Kidney epithelial cell (primary cell): ENCODE measurements at regions not wholly inside any gene's neighbourhood (a gene's known extent, or its start where the extent isn't known, plus 50 kb on each side); places are given as distances from the start of the nearest gene placed in this dataset.
"Not testable (repeated sequence)": the region's sequence is repeated elsewhere in the genome, so short reads cannot be mapped to it uniquely, and the experiment has no call there.

ENCODE experiments used
- DNase-seq: peaks from one replicate; pipeline ENCODE4 v3.0.0-alpha.2; 2010; ENCODE audit warnings: low read depth
- H3K27me3 ChIP-seq: 2 replicates; pipeline ENCODE4 v1.6.0; 2011; ENCODE audit warnings: low read length; ENCODE audit not compliant: control insufficient read depth, insufficient read depth
- H3K36me3 ChIP-seq: 2 replicates; pipeline ENCODE4 v1.5.1; 2011; ENCODE audit warnings: low read length; ENCODE audit not compliant: control insufficient read depth, insufficient read depth
- H3K4me3 ChIP-seq: 2 replicates; pipeline ENCODE4 v1.5.1; 2011; ENCODE audit warnings: low read depth, mild to moderate bottlenecking, control low read depth, low read length
- TF ChIP-seq, protein P1 (sequence below): IDR thresholded peaks from 2 replicates; pipeline ENCODE4 v1.5.1; 2011; ENCODE audit warnings: mild to moderate bottlenecking, moderate library complexity, low read length, control low read depth, inconsistent platforms; ENCODE audit not compliant: insufficient read depth, poor library complexity, severe bottlenecking

- TF ChIP-seq, protein P1, sequence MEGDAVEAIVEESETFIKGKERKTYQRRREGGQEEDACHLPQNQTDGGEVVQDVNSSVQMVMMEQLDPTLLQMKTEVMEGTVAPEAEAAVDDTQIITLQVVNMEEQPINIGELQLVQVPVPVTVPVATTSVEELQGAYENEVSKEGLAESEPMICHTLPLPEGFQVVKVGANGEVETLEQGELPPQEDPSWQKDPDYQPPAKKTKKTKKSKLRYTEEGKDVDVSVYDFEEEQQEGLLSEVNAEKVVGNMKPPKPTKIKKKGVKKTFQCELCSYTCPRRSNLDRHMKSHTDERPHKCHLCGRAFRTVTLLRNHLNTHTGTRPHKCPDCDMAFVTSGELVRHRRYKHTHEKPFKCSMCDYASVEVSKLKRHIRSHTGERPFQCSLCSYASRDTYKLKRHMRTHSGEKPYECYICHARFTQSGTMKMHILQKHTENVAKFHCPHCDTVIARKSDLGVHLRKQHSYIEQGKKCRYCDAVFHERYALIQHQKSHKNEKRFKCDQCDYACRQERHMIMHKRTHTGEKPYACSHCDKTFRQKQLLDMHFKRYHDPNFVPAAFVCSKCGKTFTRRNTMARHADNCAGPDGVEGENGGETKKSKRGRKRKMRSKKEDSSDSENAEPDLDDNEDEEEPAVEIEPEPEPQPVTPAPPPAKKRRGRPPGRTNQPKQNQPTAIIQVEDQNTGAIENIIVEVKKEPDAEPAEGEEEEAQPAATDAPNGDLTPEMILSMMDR, result no peak
- H3K36me3 ChIP-seq, result no peaks in the 10 kb centered on the region
- no peak for DNase-seq
- no peaks in the 10 kb centered on the region for H3K27me3 ChIP-seq
- H3K4me3 ChIP-seq, result no peak overlapping the region
These were observed 1258.5 kb upstream of the ADGRL2 start for GRCh38 chr1:80542231-80542630.

- DNase-seq, result no peak
- TF ChIP-seq, protein P1, result no peak
- Histone ChIP-seq H3K36me3 (no peaks in the 10 kb centered on the region), H3K27me3 (no peaks in the 10 kb centered on the region), H3K4me3 (no peak overlapping the region)
These were observed 1260.1 kb upstream of the ADGRL2 start for GRCh38 chr1:80540596-80540995.

DNA sequence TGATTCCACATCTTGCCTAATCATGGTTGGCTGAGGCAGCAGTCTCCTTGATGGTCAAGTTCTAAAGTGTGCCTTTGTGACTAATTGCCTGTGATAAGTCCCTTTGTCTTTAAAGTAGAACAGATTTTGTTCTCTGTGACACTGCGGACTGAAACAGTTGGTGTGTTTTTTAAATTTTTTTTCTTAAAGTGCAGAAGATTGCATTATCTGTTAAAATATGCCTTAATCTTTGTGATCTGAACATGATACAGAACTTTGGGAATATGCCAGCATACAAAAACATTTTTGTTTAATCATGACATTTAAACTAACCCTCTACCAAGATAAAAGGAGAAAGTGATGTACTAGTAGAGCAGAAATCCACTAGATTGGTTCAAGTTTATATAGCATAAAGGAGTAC lies 1260.6 kb upstream of the ADGRL2 start:
- Histone ChIP-seq H3K27me3 (no peaks in the 10 kb centered on the region), H3K4me3 (no peak overlapping the region), H3K36me3 (no peaks in the 10 kb centered on the region)
- TF ChIP-seq, protein P1, result no peak
- no peak for DNase-seq

- peak overlapping the region; percentile 43 for H3K4me3 ChIP-seq
- DNase-seq, H3K27me3 ChIP-seq, H3K36me3 ChIP-seq: not testable (repeated sequence)
These were observed 1261.4 kb upstream of the ADGRL2 start for GRCh38 chr1:80539298-80539697.

- no peak for DNase-seq
- H3K4me3 ChIP-seq, result peak overlapping the region; percentile 43
- H3K27me3 ChIP-seq, result no peaks in the 10 kb centered on the region
- TF ChIP-seq, protein P1, result no peak
- no peaks in the 10 kb centered on the region for H3K36me3 ChIP-seq
These were observed 1264.3 kb upstream of the ADGRL2 start for GRCh38 chr1:80536461-80536860.

DNA sequence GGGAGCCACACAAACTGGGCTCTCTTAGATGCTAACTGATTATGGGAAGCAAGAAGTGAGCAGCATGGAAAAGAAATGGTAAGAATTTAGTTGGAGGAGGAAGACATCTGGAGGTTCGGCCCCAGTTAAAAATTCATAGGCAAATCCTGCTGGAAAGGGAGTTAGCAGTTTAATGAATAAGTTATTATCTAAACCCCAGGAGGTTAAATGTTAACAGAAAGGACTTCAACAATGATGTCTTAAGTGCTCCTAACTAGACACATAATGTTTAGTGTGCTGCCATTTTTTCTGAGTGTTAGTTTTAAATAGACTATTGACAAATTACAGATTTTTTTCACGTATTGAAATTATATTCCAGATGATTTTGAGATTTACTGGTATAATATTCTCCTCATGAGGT lies 1265.3 kb upstream of the ADGRL2 start:
- Histone ChIP-seq H3K36me3 (no peaks in the 10 kb centered on the region), H3K4me3 (peak overlapping the region; percentile 43), H3K27me3 (no peaks in the 10 kb centered on the region)
- TF ChIP-seq, protein P1, result no peak
- DNase-seq, result peak; percentile 62
